GM13976 (cell line): ENCODE measurements at regions not wholly inside any gene's neighbourhood (a gene's known extent, or its start where the extent isn't known, plus 50 kb on each side); places are given as distances from the start of the nearest gene placed in this dataset.

ENCODE experiments used
- DNase-seq: peaks from one replicate; pipeline ENCODE4 v3.0.0; 2012; ENCODE audit warnings: low spot score
- in situ Hi-C: fragments of 300-500 bp; cut with MboI; formaldehyde crosslinking; loops from one replicate; pipeline ENCODE4 v1.12.0; 2022; ENCODE audit warnings: low sequenced_read_pairs, mixed read lengths, inconsistent platforms; ENCODE audit not compliant: unreplicated experiment
- TF ChIP-seq, protein P1 (sequence below): IDR thresholded peaks from 2 replicates; pipeline ENCODE4 v1.5.1; 2012; ENCODE audit warnings: borderline replicate concordance, mild to moderate bottlenecking; ENCODE audit not compliant: insufficient read depth; ENCODE audit errors: extremely low read depth, missing control alignments, control extremely low read depth

DNA sequence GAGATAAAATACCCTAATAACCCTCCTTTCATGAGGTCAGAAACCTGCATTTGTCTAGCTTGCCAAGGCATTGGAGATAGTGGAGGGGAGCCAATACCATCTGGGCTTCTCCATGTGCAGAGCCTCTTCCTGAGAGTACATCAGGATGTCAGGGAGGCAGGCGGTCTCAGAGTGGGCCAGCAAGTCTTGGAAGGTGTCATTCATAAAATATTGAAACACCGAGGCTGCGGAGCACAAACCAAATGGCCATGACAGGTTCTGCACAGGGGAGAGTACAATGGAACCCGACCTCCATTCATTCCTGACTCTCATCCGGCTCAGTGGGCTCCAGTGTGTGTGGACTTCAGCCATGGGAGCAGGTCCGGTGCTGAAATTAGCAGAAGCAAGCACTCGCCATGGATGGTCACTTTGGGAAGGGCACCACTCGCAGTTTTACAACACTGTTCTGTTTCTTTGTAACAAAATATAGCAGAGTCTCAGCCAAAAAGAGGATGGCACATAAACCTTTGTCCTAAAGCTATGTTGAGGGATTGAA lies 446.6 kb downstream of the SIPA1L2 start:
- TF ChIP-seq, protein P1, sequence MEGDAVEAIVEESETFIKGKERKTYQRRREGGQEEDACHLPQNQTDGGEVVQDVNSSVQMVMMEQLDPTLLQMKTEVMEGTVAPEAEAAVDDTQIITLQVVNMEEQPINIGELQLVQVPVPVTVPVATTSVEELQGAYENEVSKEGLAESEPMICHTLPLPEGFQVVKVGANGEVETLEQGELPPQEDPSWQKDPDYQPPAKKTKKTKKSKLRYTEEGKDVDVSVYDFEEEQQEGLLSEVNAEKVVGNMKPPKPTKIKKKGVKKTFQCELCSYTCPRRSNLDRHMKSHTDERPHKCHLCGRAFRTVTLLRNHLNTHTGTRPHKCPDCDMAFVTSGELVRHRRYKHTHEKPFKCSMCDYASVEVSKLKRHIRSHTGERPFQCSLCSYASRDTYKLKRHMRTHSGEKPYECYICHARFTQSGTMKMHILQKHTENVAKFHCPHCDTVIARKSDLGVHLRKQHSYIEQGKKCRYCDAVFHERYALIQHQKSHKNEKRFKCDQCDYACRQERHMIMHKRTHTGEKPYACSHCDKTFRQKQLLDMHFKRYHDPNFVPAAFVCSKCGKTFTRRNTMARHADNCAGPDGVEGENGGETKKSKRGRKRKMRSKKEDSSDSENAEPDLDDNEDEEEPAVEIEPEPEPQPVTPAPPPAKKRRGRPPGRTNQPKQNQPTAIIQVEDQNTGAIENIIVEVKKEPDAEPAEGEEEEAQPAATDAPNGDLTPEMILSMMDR = no peak
- no peak for DNase-seq
- in situ Hi-C loops = no loop called here

DNA sequence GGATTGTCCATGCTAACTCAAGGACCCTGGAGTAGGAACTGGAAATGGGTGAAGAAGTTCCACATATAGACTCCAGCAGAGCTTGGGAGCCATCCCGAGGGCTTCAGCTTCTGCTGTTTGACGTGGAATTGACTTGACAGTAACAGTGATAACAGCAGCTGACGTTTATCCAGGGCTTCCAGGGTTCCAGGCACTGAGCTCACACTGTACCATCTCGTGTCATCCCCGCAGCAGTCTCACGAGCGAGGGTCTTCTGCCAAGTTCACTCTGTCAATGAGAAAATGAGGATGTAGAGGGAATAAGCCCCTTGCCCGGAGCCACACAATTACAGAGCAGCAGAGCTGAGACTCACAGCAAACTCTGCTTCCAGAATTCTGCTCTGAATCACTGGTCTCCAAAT lies 447.7 kb downstream of the SIPA1L2 start:
- in situ Hi-C loops = no loop called here
- TF ChIP-seq, protein P1 = no peak
- no peak for DNase-seq

DNA sequence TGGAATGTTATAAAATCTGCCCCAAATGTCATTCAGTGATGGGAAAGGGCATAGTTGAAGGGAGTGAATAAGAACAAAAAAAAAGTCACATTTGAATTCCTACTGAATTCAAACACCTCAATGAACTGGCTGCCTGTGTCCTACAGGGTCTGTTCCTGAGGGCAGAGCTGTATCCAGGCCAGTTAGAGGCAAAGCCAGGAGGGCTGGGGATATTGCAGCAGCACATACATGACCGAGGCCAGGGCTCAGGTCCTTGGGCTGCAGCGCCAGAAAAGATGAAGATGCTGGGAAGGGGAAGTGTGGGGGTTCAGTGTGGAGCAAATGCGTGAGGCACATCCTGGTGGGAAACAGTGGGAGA lies 449.2 kb downstream of the SIPA1L2 start:
- in situ Hi-C loops = no loop called here
- no peak for DNase-seq
- TF ChIP-seq, protein P1 = no peak

DNA sequence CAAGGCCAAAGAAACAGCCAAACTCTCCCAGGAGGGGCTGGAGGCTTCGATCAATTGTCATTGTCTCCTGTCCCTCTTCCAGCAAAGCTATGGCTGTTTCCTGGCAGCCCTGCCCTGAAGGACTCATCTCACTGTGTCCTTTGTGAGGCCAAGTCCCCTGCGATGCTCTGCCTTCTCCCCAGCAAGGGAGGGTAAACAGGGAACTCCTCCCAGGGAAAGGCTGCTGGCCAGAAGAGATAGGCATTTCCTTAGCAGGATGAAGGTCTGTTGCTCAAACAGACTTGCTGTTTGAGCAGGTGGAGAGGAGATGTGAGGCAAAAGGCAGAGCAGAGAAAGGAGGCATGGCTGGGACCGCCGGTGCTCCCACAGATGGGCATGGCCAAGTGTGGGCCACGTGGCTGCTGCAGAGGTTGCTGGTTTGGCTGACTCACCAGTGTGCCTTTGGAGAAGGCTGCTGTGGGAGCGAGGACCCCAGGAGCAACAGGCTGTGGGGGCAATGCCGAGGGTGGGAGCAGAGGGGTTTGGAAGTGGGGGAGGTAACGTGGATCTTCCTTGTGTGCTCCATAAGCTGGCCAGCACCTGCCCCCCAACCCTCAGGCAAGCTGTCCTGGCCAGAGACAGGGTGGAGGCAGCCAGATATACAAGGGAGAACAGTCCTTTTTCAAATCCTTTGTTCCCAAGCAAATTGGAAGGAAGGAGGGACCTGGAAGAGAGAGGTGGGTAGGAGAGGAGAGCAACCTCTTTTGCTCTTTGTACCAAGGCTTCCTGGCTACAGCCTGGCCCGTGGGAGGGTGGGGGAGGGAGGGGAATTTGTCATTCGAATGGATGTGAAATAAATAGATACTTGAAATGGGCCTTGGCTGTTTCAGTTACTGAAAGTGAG lies 449.8 kb downstream of the SIPA1L2 start:
- TF ChIP-seq, protein P1 = no peak
- in situ Hi-C loops = no loop called here
- DNase-seq = no peak

DNA sequence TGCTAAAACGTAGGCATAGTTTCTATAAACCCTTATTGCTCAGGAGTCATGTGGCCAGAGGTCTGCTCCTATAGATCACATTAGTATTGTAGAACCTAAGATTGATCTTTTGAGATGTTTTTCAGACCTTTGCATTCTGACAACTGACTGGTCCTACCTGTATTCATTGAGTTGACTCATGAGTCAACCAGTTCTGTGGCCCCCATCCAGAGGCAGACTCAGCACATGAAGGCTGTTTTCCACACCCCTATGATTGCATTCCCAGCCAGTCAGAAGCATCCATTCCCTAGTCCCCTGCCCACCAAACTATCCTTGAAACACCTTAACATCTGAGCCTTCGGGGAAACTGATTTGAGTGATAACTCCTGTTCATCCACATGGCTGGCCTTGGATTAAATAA lies 451.7 kb downstream of the SIPA1L2 start:
- TF ChIP-seq, protein P1 = no peak
- in situ Hi-C loops = no loop called here
- DNase-seq = no peak

DNA sequence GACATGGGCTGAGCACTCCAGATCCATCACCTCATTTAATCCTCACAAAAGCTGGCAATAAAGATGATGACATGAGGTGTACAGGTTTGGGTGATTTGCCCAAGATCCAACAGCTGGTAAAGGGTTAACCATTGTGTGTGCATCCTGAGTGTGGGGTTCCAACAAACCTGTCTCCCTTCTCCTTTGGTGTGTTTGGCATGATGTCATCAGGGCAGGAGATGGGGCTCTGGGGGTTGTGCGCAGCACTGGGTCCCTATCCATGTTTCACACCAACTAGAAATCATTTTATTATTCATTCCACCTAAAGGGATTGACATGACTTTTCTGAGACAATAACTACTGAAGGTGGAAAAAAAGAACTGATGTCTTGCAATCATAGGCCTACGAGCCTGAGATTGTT lies 452.5 kb downstream of the SIPA1L2 start:
- TF ChIP-seq, protein P1 = no peak
- DNase-seq = no peak
- in situ Hi-C loops = no loop called here
